ENCODE measurements at regions not wholly inside any gene's neighbourhood (a gene's known extent, or its start where the extent isn't known, plus 50 kb on each side); places are given as distances from the start of the nearest gene placed in this dataset.

GRCh38 chr12:118711185-118711584 is 270.2 kb upstream of the SRRM4 start:
- TF ChIP-seq CTCF (IDR thresholded peaks at IDR 0.05; ENCODE audit: borderline replicate concordance, extremely low read depth, low read length, poor library complexity, severe bottlenecking) (no peak), EZH2 (IDR thresholded peaks at IDR 0.05; ENCODE audit: borderline replicate concordance, low read depth, low read length, severe bottlenecking) (no peak)
